ENCODE measurements at regions not wholly inside any gene's neighbourhood (a gene's known extent, or its start where the extent isn't known, plus 50 kb on each side); places are given as distances from the start of the nearest gene placed in this dataset.

DNA sequence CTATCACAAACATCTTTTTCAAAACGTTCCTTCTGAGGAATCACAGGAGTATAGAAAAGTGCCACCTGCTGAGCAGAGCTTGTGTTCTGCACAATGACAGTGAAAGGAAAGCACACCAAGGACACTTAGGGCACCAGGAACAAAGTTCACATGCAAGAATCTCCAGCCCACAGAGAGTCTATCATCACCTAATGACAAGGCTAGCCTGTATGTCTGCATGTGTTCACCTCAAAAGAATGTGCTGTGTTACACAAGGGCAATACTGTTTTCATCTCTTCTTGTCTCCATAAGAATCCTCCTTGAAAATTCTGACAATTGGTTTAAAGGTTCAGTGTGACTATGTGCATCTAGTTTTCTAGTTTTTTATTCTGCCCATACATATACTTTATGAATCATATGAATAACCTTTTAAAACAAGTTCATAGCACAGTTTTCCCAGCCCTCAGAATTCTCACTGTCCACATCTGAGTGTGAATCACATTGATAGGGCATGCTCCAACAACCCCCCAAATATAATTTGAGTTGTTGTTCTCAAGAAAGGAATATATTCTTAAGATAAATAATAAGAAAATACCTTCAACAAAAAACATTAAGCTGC is 118.0 kb downstream of the PWWP3B start:
- TF ChIP-seq, protein P1, sequence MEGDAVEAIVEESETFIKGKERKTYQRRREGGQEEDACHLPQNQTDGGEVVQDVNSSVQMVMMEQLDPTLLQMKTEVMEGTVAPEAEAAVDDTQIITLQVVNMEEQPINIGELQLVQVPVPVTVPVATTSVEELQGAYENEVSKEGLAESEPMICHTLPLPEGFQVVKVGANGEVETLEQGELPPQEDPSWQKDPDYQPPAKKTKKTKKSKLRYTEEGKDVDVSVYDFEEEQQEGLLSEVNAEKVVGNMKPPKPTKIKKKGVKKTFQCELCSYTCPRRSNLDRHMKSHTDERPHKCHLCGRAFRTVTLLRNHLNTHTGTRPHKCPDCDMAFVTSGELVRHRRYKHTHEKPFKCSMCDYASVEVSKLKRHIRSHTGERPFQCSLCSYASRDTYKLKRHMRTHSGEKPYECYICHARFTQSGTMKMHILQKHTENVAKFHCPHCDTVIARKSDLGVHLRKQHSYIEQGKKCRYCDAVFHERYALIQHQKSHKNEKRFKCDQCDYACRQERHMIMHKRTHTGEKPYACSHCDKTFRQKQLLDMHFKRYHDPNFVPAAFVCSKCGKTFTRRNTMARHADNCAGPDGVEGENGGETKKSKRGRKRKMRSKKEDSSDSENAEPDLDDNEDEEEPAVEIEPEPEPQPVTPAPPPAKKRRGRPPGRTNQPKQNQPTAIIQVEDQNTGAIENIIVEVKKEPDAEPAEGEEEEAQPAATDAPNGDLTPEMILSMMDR (IDR thresholded peaks at IDR 0.05): no peak
- no peak for TF ChIP-seq ZFX (IDR thresholded peaks at IDR 0.05; ENCODE audit: borderline replicate concordance)

Measured in 22Rv1 (cell line).